ENCODE measurements at regions not wholly inside any gene's neighbourhood (a gene's known extent, or its start where the extent isn't known, plus 50 kb on each side); places are given as distances from the start of the nearest gene placed in this dataset.

DNA sequence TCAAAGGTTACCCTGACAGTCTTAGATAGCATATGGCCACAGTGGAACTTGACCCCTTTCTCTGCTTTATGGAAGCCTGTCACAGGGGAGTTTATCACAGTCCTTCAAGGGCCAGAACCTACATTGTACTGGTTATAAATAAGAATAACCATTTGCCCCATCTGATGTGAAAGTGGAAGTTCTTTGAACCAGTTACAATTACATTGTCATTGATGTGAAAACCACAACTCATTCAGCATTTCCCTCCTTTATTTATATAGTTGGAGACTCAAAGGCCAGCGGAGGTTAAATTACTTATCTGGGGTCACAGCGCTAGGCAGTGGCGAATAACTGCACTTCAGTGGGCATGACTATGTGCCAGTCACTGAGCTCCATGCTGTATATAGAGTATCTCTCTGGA, 60.5 kb upstream of the TBC1D5 start:
- dilution Hi-C loops (cut with MboI; ENCODE audit: extremely low pct_ligation_motif_present, low sequenced_read_pairs): no loop called here
- no peak for FAIRE-seq
- no peaks in the 10 kb centered on the region for H3K27me3 ChIP-seq (ENCODE audit: control insufficient read depth, extremely low read depth, insufficient read depth, low read length)

DNA sequence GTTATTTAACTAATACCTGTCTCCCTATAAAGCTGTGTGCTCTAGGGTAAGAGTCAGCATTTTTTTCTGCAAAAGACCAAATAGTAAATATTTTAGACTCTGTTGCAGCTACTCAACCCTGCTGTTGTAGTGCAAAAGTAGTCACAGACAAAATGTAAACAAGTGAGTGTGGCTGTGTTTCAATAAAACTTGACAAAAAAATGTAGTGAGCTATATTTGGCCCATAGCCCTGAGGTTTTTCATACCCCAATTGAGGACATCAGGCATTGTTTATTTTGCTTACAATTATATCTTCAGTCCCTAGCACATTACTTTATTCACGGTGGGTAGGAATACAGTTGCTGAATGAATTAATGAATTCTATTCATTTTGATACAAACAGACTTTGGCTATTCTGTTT, 58.7 kb upstream of the TBC1D5 start:
- Histone ChIP-seq H3K9ac (ENCODE audit: control insufficient read depth, extremely low read depth, insufficient read depth, low read length) (no peak overlapping the region), H3K9me3 (ENCODE audit: control insufficient read depth, low read depth, low read length) (no peaks in the 10 kb centered on the region), H2AFZ (ENCODE audit: control insufficient read depth, low read length) (no peak overlapping the region), H3K27ac (ENCODE audit: control insufficient read depth, insufficient read depth, low read length) (no peak overlapping the region), H4K20me1 (ENCODE audit: control insufficient read depth, extremely low read depth, insufficient read depth, low read length) (no peaks in the 10 kb centered on the region), H3K27me3 (ENCODE audit: control insufficient read depth, extremely low read depth, insufficient read depth, low read length) (no peaks in the 10 kb centered on the region), H3K79me2 (ENCODE audit: control insufficient read depth, insufficient read depth, low read length) (no peaks in the 10 kb centered on the region), H3K9me1 (ENCODE audit: control insufficient read depth, extremely low read depth, insufficient read depth, low read length) (no peaks in the 10 kb centered on the region), H3K4me2 (ENCODE audit: control insufficient read depth, extremely low read depth, insufficient read depth, low read depth, low read length) (no peak overlapping the region), H3K4me3 (ENCODE audit: control insufficient read depth in 2 of 3, extremely low read depth in 1 of 3, insufficient read depth in 2 of 3, low read depth in 1 of 3, low read length in 3 of 3) (no peak overlapping the region), H3K36me3 (ENCODE audit: control insufficient read depth in 2 of 2, extremely low read depth in 1 of 2, insufficient read depth in 2 of 2, low read length in 2 of 2) (no peaks in the 10 kb centered on the region), H3K4me1 (ENCODE audit: control insufficient read depth, extremely low read depth, insufficient read depth, low read length) (no peaks in the 10 kb centered on the region)
- DNase-seq (ENCODE audit: low read depth, low spot score) (no peak), FAIRE-seq (no peak)
- dilution Hi-C loops (cut with MboI; ENCODE audit: extremely low pct_ligation_motif_present, low sequenced_read_pairs): no loop called here
- no peak for TF ChIP-seq CTCF (optimal IDR thresholded peaks at IDR 0.05 in 1 of 3, IDR thresholded peaks at IDR 0.05 in 1 of 3, conservative IDR thresholded peaks at IDR 0.05 in 1 of 3; ENCODE audit: extremely low read depth in 1 of 3, insufficient read depth in 2 of 3, low read length in 3 of 3)
- TF ChIP-seq EZH2 (IDR thresholded peaks at IDR 0.05; ENCODE audit: low read length): no peak

More for the DNA sequence above, 60.5 kb upstream of the TBC1D5 start:
- H2AFZ ChIP-seq (ENCODE audit: control insufficient read depth, low read length): no peak overlapping the region
- DNase-seq (ENCODE audit: low read depth, low spot score): no peak
- H3K9me3 ChIP-seq (ENCODE audit: control insufficient read depth, low read depth, low read length): no peaks in the 10 kb centered on the region
- H3K27ac ChIP-seq (ENCODE audit: control insufficient read depth, insufficient read depth, low read length): no peak overlapping the region
- H3K4me2 ChIP-seq (ENCODE audit: control insufficient read depth, extremely low read depth, insufficient read depth, low read depth, low read length): no peak overlapping the region
- H3K9me1 ChIP-seq (ENCODE audit: control insufficient read depth, extremely low read depth, insufficient read depth, low read length): no peaks in the 10 kb centered on the region
- TF ChIP-seq CTCF (optimal IDR thresholded peaks at IDR 0.05 in 1 of 3, IDR thresholded peaks at IDR 0.05 in 1 of 3, conservative IDR thresholded peaks at IDR 0.05 in 1 of 3; ENCODE audit: extremely low read depth in 1 of 3, insufficient read depth in 2 of 3, low read length in 3 of 3) (no peak), EZH2 (IDR thresholded peaks at IDR 0.05; ENCODE audit: low read length) (no peak)
- H3K36me3 ChIP-seq (ENCODE audit: control insufficient read depth in 2 of 2, extremely low read depth in 1 of 2, insufficient read depth in 2 of 2, low read length in 2 of 2): no peaks in the 10 kb centered on the region
- H3K4me1 ChIP-seq (ENCODE audit: control insufficient read depth, extremely low read depth, insufficient read depth, low read length): no peaks in the 10 kb centered on the region
- no peaks in the 10 kb centered on the region for H4K20me1 ChIP-seq (ENCODE audit: control insufficient read depth, extremely low read depth, insufficient read depth, low read length)
- no peaks in the 10 kb centered on the region for H3K79me2 ChIP-seq (ENCODE audit: control insufficient read depth, insufficient read depth, low read length)
- no peak overlapping the region for H3K9ac ChIP-seq (ENCODE audit: control insufficient read depth, extremely low read depth, insufficient read depth, low read length)
- no peak overlapping the region for H3K4me3 ChIP-seq (ENCODE audit: control insufficient read depth in 2 of 3, extremely low read depth in 1 of 3, insufficient read depth in 2 of 3, low read depth in 1 of 3, low read length in 3 of 3)
